OCI-LY7 (cell line): ENCODE measurements at regions not wholly inside any gene's neighbourhood (a gene's known extent, or its start where the extent isn't known, plus 50 kb on each side); places are given as distances from the start of the nearest gene placed in this dataset.

Experiments
- CTCF ChIP-seq: fragments of 200-600 bp; sonication (generic); conservative IDR thresholded peaks from 2 replicates; pipeline ENCODE4 v1.5.1; 2014; ENCODE audit warnings: mild to moderate bottlenecking, antibody characterized with exemption, low read length, moderate library complexity, mixed read lengths
- EZH2phosphoT487 ChIP-seq: fragments of 200-600 bp; sonication (generic); IDR thresholded peaks from 2 replicates; pipeline ENCODE4 v1.6.1; 2018; ENCODE audit warnings: low read depth, borderline replicate concordance, mild to moderate bottlenecking, mixed run types, antibody characterized with exemption, low read length, moderate library complexity, mixed read lengths

GRCh38 chr7:114181280-114181679, 233.3 kb upstream of the FOXP2 start:
- TF ChIP-seq CTCF (no peak), EZH2phosphoT487 (no peak)
